ENCODE measurements at regions not wholly inside any gene's neighbourhood (a gene's known extent, or its start where the extent isn't known, plus 50 kb on each side); places are given as distances from the start of the nearest gene placed in this dataset.

DNA sequence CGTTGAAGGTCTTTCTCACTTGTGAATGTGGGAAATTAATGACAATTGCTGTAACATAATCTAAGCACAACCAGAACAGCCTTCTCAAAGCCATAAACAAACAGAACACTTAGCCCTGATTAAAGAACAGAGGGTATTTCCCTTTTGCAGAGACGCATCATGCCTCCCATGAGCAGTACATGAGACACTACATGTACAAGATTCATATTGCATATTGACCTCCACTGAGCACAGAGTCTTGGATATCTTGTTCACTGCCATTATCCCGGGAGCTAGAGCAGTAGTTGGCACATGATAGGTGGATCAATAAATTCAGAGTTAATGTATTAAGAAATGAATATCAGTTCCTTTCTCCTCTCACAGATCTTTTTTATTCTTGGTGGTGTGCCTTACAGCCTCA, 1194.3 kb upstream of the TENM4 start:
- no peak for TF ChIP-seq TCF12 (IDR thresholded peaks at IDR 0.05; ENCODE audit: low read depth)
- TF ChIP-seq, protein P1, sequence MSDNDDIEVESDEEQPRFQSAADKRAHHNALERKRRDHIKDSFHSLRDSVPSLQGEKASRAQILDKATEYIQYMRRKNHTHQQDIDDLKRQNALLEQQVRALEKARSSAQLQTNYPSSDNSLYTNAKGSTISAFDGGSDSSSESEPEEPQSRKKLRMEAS (IDR thresholded peaks at IDR 0.05), result no peak
- no peak for TF ChIP-seq YY1 (IDR thresholded peaks at IDR 0.05; ENCODE audit: low read depth)
- TF ChIP-seq NFIC (IDR thresholded peaks at IDR 0.05), result no peak
- TF ChIP-seq RAD21 (IDR thresholded peaks at IDR 0.05; ENCODE audit: low read depth), result no peak
- TF ChIP-seq ZBTB7A (IDR thresholded peaks at IDR 0.05; ENCODE audit: low read depth), result no peak
- no peak for TF ChIP-seq TAF1 (IDR thresholded peaks at IDR 0.05; ENCODE audit: low read depth)
- TF ChIP-seq TEAD4 (IDR thresholded peaks at IDR 0.05), result no peak
- no peak for TF ChIP-seq FOXM1 (IDR thresholded peaks at IDR 0.05; ENCODE audit: borderline replicate concordance, low read depth)
- TF ChIP-seq REST (IDR thresholded peaks at IDR 0.05; ENCODE audit: low read depth), result no peak
- no peak for TF ChIP-seq CEBPB (IDR thresholded peaks at IDR 0.05)

- TF ChIP-seq, protein P2, sequence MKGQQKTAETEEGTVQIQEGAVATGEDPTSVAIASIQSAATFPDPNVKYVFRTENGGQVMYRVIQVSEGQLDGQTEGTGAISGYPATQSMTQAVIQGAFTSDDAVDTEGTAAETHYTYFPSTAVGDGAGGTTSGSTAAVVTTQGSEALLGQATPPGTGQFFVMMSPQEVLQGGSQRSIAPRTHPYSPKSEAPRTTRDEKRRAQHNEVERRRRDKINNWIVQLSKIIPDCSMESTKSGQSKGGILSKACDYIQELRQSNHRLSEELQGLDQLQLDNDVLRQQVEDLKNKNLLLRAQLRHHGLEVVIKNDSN (IDR thresholded peaks at IDR 0.05), result no peak
- no peak for TF ChIP-seq TCF12 (IDR thresholded peaks at IDR 0.05; ENCODE audit: low read depth)
- TF ChIP-seq EP300 (IDR thresholded peaks at IDR 0.05; ENCODE audit: borderline replicate concordance), result no peak
- no peak for TF ChIP-seq FOXM1 (IDR thresholded peaks at IDR 0.05; ENCODE audit: borderline replicate concordance, low read depth)
- TF ChIP-seq, protein P1 (IDR thresholded peaks at IDR 0.05), result no peak
- TF ChIP-seq ZBTB7A (IDR thresholded peaks at IDR 0.05; ENCODE audit: low read depth), result no peak
- no peak for TF ChIP-seq RAD21 (IDR thresholded peaks at IDR 0.05; ENCODE audit: low read depth)
- TF ChIP-seq NFIC (IDR thresholded peaks at IDR 0.05), result no peak
- no peak for TF ChIP-seq REST (IDR thresholded peaks at IDR 0.05; ENCODE audit: low read depth)
- no peak for TF ChIP-seq TEAD4 (IDR thresholded peaks at IDR 0.05)
- TF ChIP-seq TAF1 (IDR thresholded peaks at IDR 0.05; ENCODE audit: low read depth), result no peak
- no peak for TF ChIP-seq YY1 (IDR thresholded peaks at IDR 0.05; ENCODE audit: low read depth)
- TF ChIP-seq EGR1 (IDR thresholded peaks at IDR 0.05), result no peak
- no peak for TF ChIP-seq CREB1 (IDR thresholded peaks at IDR 0.05; ENCODE audit: low read depth)
- TF ChIP-seq CEBPB (IDR thresholded peaks at IDR 0.05), result no peak
Observed at GRCh38 chr11:80632691-80633090, 1191.9 kb upstream of the TENM4 start.

- TF ChIP-seq YY1 (IDR thresholded peaks at IDR 0.05; ENCODE audit: low read depth), result no peak
- TF ChIP-seq EGR1 (IDR thresholded peaks at IDR 0.05), result no peak
- no peak for TF ChIP-seq TAF1 (IDR thresholded peaks at IDR 0.05; ENCODE audit: low read depth)
- no peak for TF ChIP-seq RAD21 (IDR thresholded peaks at IDR 0.05; ENCODE audit: low read depth)
- TF ChIP-seq REST (IDR thresholded peaks at IDR 0.05; ENCODE audit: low read depth), result no peak
- no peak for TF ChIP-seq ZBTB7A (IDR thresholded peaks at IDR 0.05; ENCODE audit: low read depth)
- no peak for TF ChIP-seq TCF12 (IDR thresholded peaks at IDR 0.05; ENCODE audit: low read depth)
- no peak for TF ChIP-seq FOXM1 (IDR thresholded peaks at IDR 0.05; ENCODE audit: borderline replicate concordance, low read depth)
- TF ChIP-seq, protein P1 (IDR thresholded peaks at IDR 0.05), result no peak
- TF ChIP-seq NFIC (IDR thresholded peaks at IDR 0.05), result no peak
- TF ChIP-seq TEAD4 (IDR thresholded peaks at IDR 0.05), result no peak
- no peak for TF ChIP-seq CEBPB (IDR thresholded peaks at IDR 0.05)
- TF ChIP-seq CREB1 (IDR thresholded peaks at IDR 0.05; ENCODE audit: low read depth), result no peak
Observed at GRCh38 chr11:80632156-80632555, 1191.3 kb upstream of the TENM4 start.

GRCh38 chr11:80629466-80629865, 1188.6 kb upstream of the TENM4 start:
- TF ChIP-seq RAD21 (IDR thresholded peaks at IDR 0.05; ENCODE audit: low read depth) (no peak), CEBPB (IDR thresholded peaks at IDR 0.05) (no peak), EGR1 (IDR thresholded peaks at IDR 0.05) (no peak), CREB1 (IDR thresholded peaks at IDR 0.05; ENCODE audit: low read depth) (no peak), EP300 (IDR thresholded peaks at IDR 0.05; ENCODE audit: borderline replicate concordance) (no peak), TCF12 (IDR thresholded peaks at IDR 0.05; ENCODE audit: low read depth) (no peak), ZBTB7A (IDR thresholded peaks at IDR 0.05; ENCODE audit: low read depth) (no peak), TAF1 (IDR thresholded peaks at IDR 0.05; ENCODE audit: low read depth) (no peak), NFIC (IDR thresholded peaks at IDR 0.05) (no peak)
- TF ChIP-seq, protein P1 (IDR thresholded peaks at IDR 0.05), result no peak
- TF ChIP-seq, protein P2 (IDR thresholded peaks at IDR 0.05), result no peak

Measured in Ishikawa (cell line).